NCI-H69 (cell line): ENCODE measurements at regions not wholly inside any gene's neighbourhood (a gene's known extent, or its start where the extent isn't known, plus 50 kb on each side); places are given as distances from the start of the nearest gene placed in this dataset.
"Not testable (repeated sequence)": the region's sequence is repeated elsewhere in the genome, so short reads cannot be mapped to it uniquely, and the experiment has no call there.

Experiments
- DNase-seq: peaks from one replicate; lab custom pipeline; 2025; lab: John Stamatoyannopoulos, UW

GRCh38 chr20:7174554-7174953, 407.1 kb downstream of the BMP2 start:
- no peak for DNase-seq

GRCh38 chr20:7175827-7176226, 408.3 kb downstream of the BMP2 start:
- DNase-seq = not testable (repeated sequence)

- DNase-seq = peak; percentile 25
Measured at GRCh38 chr20:7178004-7178403, 410.5 kb downstream of the BMP2 start.

- peak; percentile 29 for DNase-seq
Measured at GRCh38 chr20:7180256-7181045, 413.0 kb downstream of the BMP2 start.

GRCh38 chr20:7189231-7189630, 421.7 kb downstream of the BMP2 start:
- DNase-seq = peak; percentile 18

- no peak for DNase-seq
Measured at GRCh38 chr20:7193681-7194080, 426.2 kb downstream of the BMP2 start.

- DNase-seq = peak; percentile 41
Measured at GRCh38 chr20:7195704-7196103, 428.2 kb downstream of the BMP2 start.

- no peak for DNase-seq
Measured at GRCh38 chr20:7196481-7196880, 429.0 kb downstream of the BMP2 start.

- no peak for DNase-seq
Measured at GRCh38 chr20:7199861-7200260, 432.4 kb downstream of the BMP2 start.

- no peak for DNase-seq
Measured at GRCh38 chr20:7207186-7207798, 439.8 kb downstream of the BMP2 start.

- no peak for DNase-seq
Measured at GRCh38 chr20:7210910-7211309, 443.4 kb downstream of the BMP2 start.

GRCh38 chr20:7214081-7214740, 446.7 kb downstream of the BMP2 start:
- no peak for DNase-seq

- no peak for DNase-seq
Measured at GRCh38 chr20:7217606-7218005, 450.1 kb downstream of the BMP2 start.

- no peak for DNase-seq
Measured at GRCh38 chr20:7220755-7221154, 453.3 kb downstream of the BMP2 start.

GRCh38 chr20:7226156-7226555, 458.7 kb downstream of the BMP2 start:
- peak; percentile 98 for DNase-seq

- DNase-seq = no peak
Measured at GRCh38 chr20:7231303-7231702, 463.8 kb downstream of the BMP2 start.

- peak; percentile 13 for DNase-seq
Measured at GRCh38 chr20:7232796-7233195, 465.3 kb downstream of the BMP2 start.

- no peak for DNase-seq
Measured at GRCh38 chr20:7237251-7237650, 469.8 kb downstream of the BMP2 start.

- DNase-seq = no peak
Measured at GRCh38 chr20:7240490-7240889, 473.0 kb downstream of the BMP2 start.

- peak; percentile 48 for DNase-seq
Measured at GRCh38 chr20:7248281-7249201, 481.1 kb downstream of the BMP2 start.

GRCh38 chr20:7250337-7250736, 482.9 kb downstream of the BMP2 start:
- no peak for DNase-seq

GRCh38 chr20:7257099-7257498, 489.6 kb downstream of the BMP2 start:
- peak; percentile 53 for DNase-seq
